ENCODE measurements at regions not wholly inside any gene's neighbourhood (a gene's known extent, or its start where the extent isn't known, plus 50 kb on each side); places are given as distances from the start of the nearest gene placed in this dataset.
"Not testable (repeated sequence)": the region's sequence is repeated elsewhere in the genome, so short reads cannot be mapped to it uniquely, and the experiment has no call there.

DNA sequence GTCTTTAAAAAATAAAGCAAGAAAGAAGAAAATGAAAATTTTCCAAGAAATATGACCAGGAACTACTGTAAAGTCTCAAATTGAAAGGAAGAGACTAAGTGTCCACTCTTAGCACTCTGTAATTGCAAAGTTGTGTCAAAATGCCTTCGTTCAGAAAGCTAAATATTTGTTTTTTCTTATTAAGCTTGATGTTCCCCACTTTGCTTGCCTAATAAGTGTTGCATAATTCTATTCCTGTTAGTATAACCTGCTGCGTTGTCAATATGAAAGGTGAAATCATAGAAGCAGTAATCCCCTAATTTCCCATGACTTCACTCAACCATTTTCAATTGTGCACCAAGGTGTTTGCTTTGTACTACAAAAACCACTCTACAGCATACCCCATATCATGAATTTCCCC, 442.9 kb upstream of the CTSO start:
- ChIA-PET POLR2A (no interaction called here), CTCF (no interaction called here)
- ATAC-seq, result no peak
- H3K4me3 Mint-ChIP-seq, result no peak overlapping the region
- no peaks in the 10 kb centered on the region for H3K27me3 Mint-ChIP-seq (ENCODE audit: low read depth)
- DNase-seq, result no peak
- no peak overlapping the region for H3K27ac Mint-ChIP-seq
- H3K4me1 Mint-ChIP-seq (ENCODE audit: low read depth), result no peaks in the 10 kb centered on the region
- no peaks in the 10 kb centered on the region for H3K9me3 Mint-ChIP-seq (ENCODE audit: insufficient read depth)
- H3K36me3 Mint-ChIP-seq (ENCODE audit: low read depth), result no peaks in the 10 kb centered on the region

- ChIA-PET CTCF (no interaction called here), POLR2A (no interaction called here)
- Mint-ChIP-seq H3K27me3 (ENCODE audit: low read depth) (no peaks in the 10 kb centered on the region), H3K27ac (no peak overlapping the region), H3K9me3 (ENCODE audit: insufficient read depth) (no peaks in the 10 kb centered on the region), H3K4me1 (ENCODE audit: low read depth) (no peaks in the 10 kb centered on the region), H3K36me3 (ENCODE audit: low read depth) (no peaks in the 10 kb centered on the region), H3K4me3 (no peak overlapping the region)
- no peak for ATAC-seq
- DNase-seq, result no peak
These were observed 437.6 kb upstream of the CTSO start for GRCh38 chr4:156391325-156391653.

DNA sequence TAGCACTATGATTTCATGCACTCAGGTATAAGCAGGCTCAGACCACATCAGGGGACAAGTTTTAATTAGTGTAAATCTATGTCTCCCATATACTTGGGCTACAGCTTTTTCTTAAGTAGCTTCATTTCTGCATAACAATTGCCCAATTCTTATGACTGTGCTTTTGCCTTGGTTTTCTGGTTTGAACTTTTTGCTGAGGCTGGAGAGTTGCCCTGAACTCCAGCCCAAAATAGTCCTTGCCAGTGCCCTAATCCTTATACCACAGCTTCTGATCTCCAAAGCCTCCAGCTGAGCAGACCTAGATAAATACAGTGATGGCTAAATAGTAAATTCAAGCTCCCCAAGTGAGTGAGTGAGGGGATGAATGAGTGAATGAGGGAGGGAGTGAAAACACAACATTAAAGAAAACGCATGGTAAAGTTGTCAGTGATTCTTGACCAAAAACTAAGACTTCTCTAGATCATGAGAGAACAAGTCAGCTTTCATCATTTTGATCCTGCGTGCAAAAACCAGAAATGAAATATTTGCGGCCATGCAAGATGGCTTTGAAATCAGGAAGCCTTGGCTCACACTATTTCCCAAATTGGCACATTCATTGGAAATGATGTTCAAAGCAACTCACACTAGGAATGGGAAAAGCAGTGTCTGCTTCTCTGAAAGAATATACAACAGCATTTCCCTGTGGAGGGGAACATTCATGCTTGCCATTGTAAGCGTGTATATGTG, 437.1 kb upstream of the CTSO start:
- no peaks in the 10 kb centered on the region for H3K36me3 Mint-ChIP-seq (ENCODE audit: low read depth)
- no peaks in the 10 kb centered on the region for H3K9me3 Mint-ChIP-seq (ENCODE audit: insufficient read depth)
- no peak overlapping the region for H3K4me3 Mint-ChIP-seq
- CTCF ChIA-PET, result no interaction called here
- no peaks in the 10 kb centered on the region for H3K27me3 Mint-ChIP-seq (ENCODE audit: low read depth)
- H3K4me1 Mint-ChIP-seq (ENCODE audit: low read depth), result no peaks in the 10 kb centered on the region
- POLR2A ChIA-PET, result no interaction called here
- H3K27ac Mint-ChIP-seq, result no peak overlapping the region
- no peak for DNase-seq
- ATAC-seq, result no peak

DNA sequence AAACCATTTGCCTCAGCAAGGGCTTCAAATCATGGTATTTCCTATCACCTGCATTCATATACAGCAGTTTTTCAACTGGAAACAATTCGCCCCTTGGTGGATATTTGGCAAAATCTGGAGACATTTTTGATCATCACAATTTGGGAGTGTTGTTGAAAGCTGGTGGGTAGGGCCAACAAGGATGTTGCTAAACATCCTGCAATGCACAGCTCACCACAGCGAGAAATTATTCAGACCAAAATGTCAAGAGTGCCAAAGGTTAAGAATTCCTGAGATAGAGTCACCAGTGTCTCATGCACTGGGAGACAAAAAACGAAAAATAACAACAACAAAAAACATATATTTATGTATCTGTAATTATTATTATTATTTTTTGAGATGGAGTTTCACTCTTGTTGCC, 435.2 kb upstream of the CTSO start:
- Mint-ChIP-seq H3K27me3 (ENCODE audit: low read depth) (no peaks in the 10 kb centered on the region), H3K9me3 (ENCODE audit: insufficient read depth) (no peaks in the 10 kb centered on the region), H3K4me3 (no peak overlapping the region), H3K36me3 (ENCODE audit: low read depth) (no peaks in the 10 kb centered on the region), H3K27ac (no peak overlapping the region), H3K4me1 (ENCODE audit: low read depth) (no peaks in the 10 kb centered on the region)
- ChIA-PET CTCF (no interaction called here), POLR2A (no interaction called here)
- ATAC-seq, result no peak
- no peak for DNase-seq

- no peaks in the 10 kb centered on the region for H3K36me3 Mint-ChIP-seq (ENCODE audit: low read depth)
- ChIA-PET POLR2A (no interaction called here), CTCF (no interaction called here)
- H3K4me1 Mint-ChIP-seq (ENCODE audit: low read depth), result no peaks in the 10 kb centered on the region
- no peaks in the 10 kb centered on the region for H3K27me3 Mint-ChIP-seq (ENCODE audit: low read depth)
- H3K9me3 Mint-ChIP-seq (ENCODE audit: insufficient read depth), result no peaks in the 10 kb centered on the region
- ATAC-seq, result no peak
- no peak overlapping the region for H3K4me3 Mint-ChIP-seq
- no peak overlapping the region for H3K27ac Mint-ChIP-seq
- no peak for DNase-seq
These were observed 424.5 kb upstream of the CTSO start for GRCh38 chr4:156378033-156378665.

DNA sequence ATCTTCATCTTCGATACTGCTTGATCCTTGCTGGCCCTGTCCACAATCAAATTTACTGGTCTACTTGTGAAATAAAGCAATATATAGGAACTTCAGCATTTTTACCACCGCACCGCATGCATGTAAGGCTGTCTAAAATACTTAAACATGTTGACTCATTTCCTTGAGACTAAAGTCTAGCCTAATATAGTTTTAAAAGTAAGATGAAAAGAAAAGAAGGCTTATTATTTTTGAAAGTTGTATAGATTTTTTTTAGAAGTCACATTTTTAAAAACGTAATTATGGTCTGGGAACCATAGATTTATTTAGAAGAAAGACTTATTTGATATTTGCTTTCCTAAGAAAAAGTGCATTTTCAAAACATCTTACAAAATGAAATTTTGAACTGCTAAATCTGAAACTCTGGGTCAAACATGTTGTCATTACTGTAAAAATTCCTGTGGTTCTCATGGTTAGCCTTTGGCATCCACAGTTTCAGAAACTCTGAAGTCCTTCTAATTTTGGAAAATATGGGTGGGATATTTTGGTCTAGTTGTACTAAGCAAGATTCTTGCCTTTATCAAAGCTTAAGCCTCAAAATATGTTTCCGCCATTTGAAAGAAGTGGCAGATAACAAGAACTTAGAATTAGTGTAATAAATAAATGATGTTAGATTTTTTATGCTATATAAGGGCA, 423.5 kb upstream of the CTSO start:
- ChIA-PET CTCF (no interaction called here), POLR2A (no interaction called here)
- H3K36me3 Mint-ChIP-seq (ENCODE audit: low read depth), result no peaks in the 10 kb centered on the region
- no peaks in the 10 kb centered on the region for H3K27me3 Mint-ChIP-seq (ENCODE audit: low read depth)
- H3K9me3 Mint-ChIP-seq (ENCODE audit: insufficient read depth), result no peaks in the 10 kb centered on the region
- no peak for ATAC-seq
- DNase-seq, result no peak
- no peak overlapping the region for H3K4me3 Mint-ChIP-seq
- H3K4me1 Mint-ChIP-seq (ENCODE audit: low read depth), result no peaks in the 10 kb centered on the region
- H3K27ac Mint-ChIP-seq, result no peak overlapping the region

DNA sequence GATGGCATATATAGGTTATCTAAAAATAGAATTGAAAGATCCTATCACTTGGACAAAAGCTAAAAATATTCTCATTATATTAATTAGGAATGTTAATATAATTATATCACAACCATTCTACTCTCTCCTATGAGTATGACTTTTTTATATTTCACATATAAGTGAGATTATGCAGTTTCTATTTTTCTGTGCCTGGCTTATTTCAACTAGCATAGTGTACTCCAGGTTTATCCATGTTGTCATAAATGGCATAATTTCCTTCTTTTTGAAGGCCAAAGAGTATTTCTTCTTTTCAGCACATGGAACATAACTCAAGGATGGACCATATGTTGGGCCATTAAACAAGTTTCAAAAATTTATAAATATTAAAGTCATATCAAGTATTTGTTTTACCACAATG, 421.2 kb upstream of the CTSO start:
- H3K36me3 Mint-ChIP-seq (ENCODE audit: low read depth), result no peaks in the 10 kb centered on the region
- CTCF ChIA-PET, result no interaction called here
- no peaks in the 10 kb centered on the region for H3K4me1 Mint-ChIP-seq (ENCODE audit: low read depth)
- POLR2A ChIA-PET, result no interaction called here
- H3K27me3 Mint-ChIP-seq (ENCODE audit: low read depth), result no peaks in the 10 kb centered on the region
- ATAC-seq (no peak), DNase-seq (no peak)
- no peak overlapping the region for H3K27ac Mint-ChIP-seq
- H3K9me3 Mint-ChIP-seq (ENCODE audit: insufficient read depth), result no peaks in the 10 kb centered on the region
- H3K4me3 Mint-ChIP-seq, result no peak overlapping the region

GRCh38 chr4:156374069-156374468, 420.4 kb upstream of the CTSO start:
- Mint-ChIP-seq H3K9me3 (ENCODE audit: insufficient read depth) (no peaks in the 10 kb centered on the region), H3K36me3 (ENCODE audit: low read depth) (no peaks in the 10 kb centered on the region), H3K4me1 (ENCODE audit: low read depth) (no peaks in the 10 kb centered on the region), H3K27me3 (ENCODE audit: low read depth) (no peaks in the 10 kb centered on the region), H3K4me3 (no peak overlapping the region), H3K27ac (no peak overlapping the region)
- ChIA-PET POLR2A (no interaction called here), CTCF (no interaction called here)
- DNase-seq, result no peak
- ATAC-seq, result no peak

- POLR2A ChIA-PET; H3K27me3 Mint-ChIP-seq (ENCODE audit: low read depth); H3K36me3 Mint-ChIP-seq (ENCODE audit: low read depth); H3K9me3 Mint-ChIP-seq (ENCODE audit: insufficient read depth); DNase-seq; H3K4me3 Mint-ChIP-seq; H3K4me1 Mint-ChIP-seq (ENCODE audit: low read depth); CTCF ChIA-PET; ATAC-seq; H3K27ac Mint-ChIP-seq: not testable (repeated sequence)
These were observed 413.8 kb upstream of the CTSO start for GRCh38 chr4:156367502-156367901.

DNA sequence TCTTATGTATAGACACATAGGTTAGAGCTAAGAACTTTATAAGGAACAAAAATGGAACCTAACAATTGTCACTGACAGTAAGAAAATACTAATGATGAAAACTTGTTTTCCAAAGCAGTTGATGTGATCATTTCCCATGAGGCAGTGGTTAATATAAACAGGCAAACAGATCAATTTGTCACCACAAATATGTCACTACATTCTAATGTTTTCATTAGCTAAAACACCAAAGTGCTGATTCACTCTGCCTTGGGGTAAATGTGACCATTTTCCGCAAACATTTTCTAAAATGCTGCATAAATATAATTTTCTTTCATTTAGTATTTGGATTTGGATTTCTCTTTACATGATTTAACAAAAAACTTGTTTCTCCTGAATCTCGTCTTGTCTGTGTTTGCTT, 408.9 kb upstream of the CTSO start:
- Mint-ChIP-seq H3K36me3 (ENCODE audit: low read depth) (no peaks in the 10 kb centered on the region), H3K27ac (no peak overlapping the region), H3K4me3 (no peak overlapping the region), H3K4me1 (ENCODE audit: low read depth) (no peaks in the 10 kb centered on the region), H3K9me3 (ENCODE audit: insufficient read depth) (peaks cover 4% of the 10 kb centered on the region), H3K27me3 (ENCODE audit: low read depth) (no peaks in the 10 kb centered on the region)
- ChIA-PET CTCF (no interaction called here), POLR2A (no interaction called here)
- DNase-seq (no peak), ATAC-seq (no peak)

- no peaks in the 10 kb centered on the region for H3K4me1 Mint-ChIP-seq (ENCODE audit: low read depth)
- DNase-seq (no peak), ATAC-seq (no peak)
- H3K9me3 Mint-ChIP-seq (ENCODE audit: insufficient read depth), result no peaks in the 10 kb centered on the region
- no peaks in the 10 kb centered on the region for H3K27me3 Mint-ChIP-seq (ENCODE audit: low read depth)
- ChIA-PET POLR2A (no interaction called here), CTCF (no interaction called here)
- no peak overlapping the region for H3K27ac Mint-ChIP-seq
- H3K36me3 Mint-ChIP-seq (ENCODE audit: low read depth), result no peaks in the 10 kb centered on the region
- no peak overlapping the region for H3K4me3 Mint-ChIP-seq
These were observed 393.9 kb upstream of the CTSO start for GRCh38 chr4:156347412-156348075.

DNA sequence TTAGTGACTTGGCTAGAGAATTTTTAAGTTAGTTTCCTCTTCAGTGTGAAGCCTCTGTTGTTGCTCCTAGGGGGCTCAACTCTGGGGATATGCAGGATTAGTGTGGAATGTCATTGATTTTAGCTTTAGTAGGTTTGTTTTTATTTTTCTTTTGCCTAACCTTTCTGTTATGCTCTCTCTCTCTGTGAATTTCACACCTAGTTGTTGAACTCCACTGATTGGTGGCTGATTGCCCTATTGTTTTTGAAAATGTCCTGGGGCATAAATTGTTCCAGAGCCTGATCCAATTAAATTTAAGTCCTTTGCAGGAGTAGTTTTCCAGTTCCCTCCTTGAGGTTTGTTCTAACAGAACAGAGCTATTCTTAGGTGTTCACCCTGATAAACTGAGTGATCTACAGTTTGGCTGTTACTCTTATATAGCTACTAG, 393.3 kb upstream of the CTSO start:
- H3K27ac Mint-ChIP-seq, result no peak overlapping the region
- ChIA-PET CTCF (no interaction called here), POLR2A (no interaction called here)
- no peaks in the 10 kb centered on the region for H3K4me1 Mint-ChIP-seq (ENCODE audit: low read depth)
- H3K27me3 Mint-ChIP-seq (ENCODE audit: low read depth), result no peaks in the 10 kb centered on the region
- H3K36me3 Mint-ChIP-seq (ENCODE audit: low read depth), result no peaks in the 10 kb centered on the region
- no peaks in the 10 kb centered on the region for H3K9me3 Mint-ChIP-seq (ENCODE audit: insufficient read depth)
- ATAC-seq (no peak), DNase-seq (no peak)
- no peak overlapping the region for H3K4me3 Mint-ChIP-seq
